ENCODE measurements at regions not wholly inside any gene's neighbourhood (a gene's known extent, or its start where the extent isn't known, plus 50 kb on each side); places are given as distances from the start of the nearest gene placed in this dataset.

GRCh38 chr1:10848109-10848684 is 51.8 kb upstream of the CASZ1 start:
- DNase-seq (ENCODE audit: extremely low read depth, low read depth) = no peak

DNA sequence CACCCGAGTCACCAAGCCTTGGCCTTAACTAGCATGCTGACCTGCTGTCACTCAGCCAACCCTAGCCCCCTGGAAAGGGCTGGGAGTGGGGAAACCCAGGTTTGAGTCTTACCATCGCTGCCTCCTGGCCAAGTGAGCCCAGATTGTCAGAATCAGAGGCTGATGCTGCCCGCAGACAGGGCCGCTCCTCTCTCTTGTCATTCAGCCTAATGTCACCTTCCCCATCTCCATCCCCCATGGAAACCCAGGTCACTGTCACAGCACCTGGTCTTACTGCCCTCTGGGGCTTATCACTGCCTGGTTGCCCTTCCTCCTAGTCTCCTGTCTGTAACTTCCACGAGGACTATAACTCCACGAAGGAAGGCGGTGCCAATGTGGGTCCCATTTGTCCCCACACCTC is 53.6 kb upstream of the CASZ1 start:
- DNase-seq (ENCODE audit: extremely low read depth, low read depth) = no peak

GRCh38 chr1:10851024-10852013 is 54.9 kb upstream of the CASZ1 start:
- no peak for DNase-seq (ENCODE audit: extremely low read depth, low read depth)

DNA sequence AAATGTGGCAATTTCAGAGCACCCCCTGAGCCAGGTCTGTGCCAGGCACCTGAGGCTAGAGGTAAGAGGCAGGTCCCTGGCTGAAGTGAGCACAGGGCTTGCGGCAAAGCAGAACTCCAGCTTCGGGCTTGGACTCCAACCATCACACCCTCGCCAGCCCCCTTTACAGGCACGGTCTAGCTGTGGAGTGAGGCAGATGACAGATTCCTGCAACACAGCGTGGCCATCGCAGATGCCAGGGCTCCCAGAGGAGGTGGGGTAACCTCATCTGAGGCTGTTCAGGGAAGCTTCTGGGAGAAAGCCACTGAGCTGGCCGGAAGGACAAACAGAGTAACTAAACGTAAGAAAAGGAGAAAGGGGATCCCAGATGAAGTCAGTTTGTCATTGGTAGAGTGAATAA is 55.6 kb upstream of the CASZ1 start:
- no peak for DNase-seq (ENCODE audit: extremely low read depth, low read depth)

DNA sequence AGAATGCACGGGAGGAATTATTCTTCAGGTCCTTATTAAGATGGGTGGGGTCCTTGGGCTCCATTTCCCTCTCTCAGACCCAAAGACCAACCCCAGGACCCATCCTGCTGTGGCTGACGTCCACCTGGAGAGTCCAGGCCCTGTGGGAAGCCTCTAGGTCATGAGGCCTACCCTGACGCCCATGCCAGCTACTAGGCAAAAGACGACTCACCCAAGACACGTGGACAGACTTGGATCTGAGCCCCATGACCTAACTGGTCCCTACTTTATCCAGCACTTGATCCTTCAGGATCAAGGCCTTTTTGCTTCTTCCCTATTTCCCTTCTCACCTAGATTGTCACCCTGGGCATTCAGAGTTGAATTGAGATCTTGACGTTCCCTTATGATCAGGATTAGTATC is 56.0 kb upstream of the CASZ1 start:
- no peak for DNase-seq (ENCODE audit: extremely low read depth, low read depth)

GRCh38 chr1:10852998-10853520 is 56.6 kb upstream of the CASZ1 start:
- no peak for DNase-seq (ENCODE audit: extremely low read depth, low read depth)

- DNase-seq (ENCODE audit: extremely low read depth, low read depth) = no peak
These were observed 57.3 kb upstream of the CASZ1 start for GRCh38 chr1:10853701-10854100.

GRCh38 chr1:10854856-10855459 is 58.5 kb upstream of the CASZ1 start:
- DNase-seq (ENCODE audit: extremely low read depth, low read depth) = no peak

- no peak for DNase-seq (ENCODE audit: extremely low read depth, low read depth)
These were observed 59.8 kb upstream of the CASZ1 start for GRCh38 chr1:10856176-10856683.

- no peak for DNase-seq (ENCODE audit: extremely low read depth, low read depth)
These were observed 60.6 kb upstream of the CASZ1 start for GRCh38 chr1:10856863-10857598.

DNA sequence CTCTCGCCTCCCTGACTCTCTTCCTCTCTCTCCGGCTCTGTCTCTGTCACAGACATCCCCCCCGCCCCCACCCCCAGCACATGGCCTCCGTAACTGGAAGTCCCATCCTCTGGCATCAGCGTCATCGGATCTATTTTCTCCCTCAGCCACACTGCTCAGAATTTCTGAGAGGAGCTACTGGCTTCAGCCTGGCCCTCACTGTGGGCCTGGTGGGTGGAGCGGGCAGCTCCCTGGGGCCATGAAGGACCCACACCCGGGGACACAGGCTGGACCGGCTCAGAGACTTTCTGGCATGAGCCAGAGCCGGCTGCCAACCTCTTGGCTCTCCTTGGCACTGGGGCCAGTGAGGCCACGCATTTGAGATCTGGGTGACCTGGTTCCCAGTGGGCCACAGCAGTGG is 61.2 kb upstream of the CASZ1 start:
- DNase-seq (ENCODE audit: extremely low read depth, low read depth) = no peak

- DNase-seq (ENCODE audit: extremely low read depth, low read depth) = no peak
These were observed 63.8 kb upstream of the CASZ1 start for GRCh38 chr1:10860218-10860617.

DNA sequence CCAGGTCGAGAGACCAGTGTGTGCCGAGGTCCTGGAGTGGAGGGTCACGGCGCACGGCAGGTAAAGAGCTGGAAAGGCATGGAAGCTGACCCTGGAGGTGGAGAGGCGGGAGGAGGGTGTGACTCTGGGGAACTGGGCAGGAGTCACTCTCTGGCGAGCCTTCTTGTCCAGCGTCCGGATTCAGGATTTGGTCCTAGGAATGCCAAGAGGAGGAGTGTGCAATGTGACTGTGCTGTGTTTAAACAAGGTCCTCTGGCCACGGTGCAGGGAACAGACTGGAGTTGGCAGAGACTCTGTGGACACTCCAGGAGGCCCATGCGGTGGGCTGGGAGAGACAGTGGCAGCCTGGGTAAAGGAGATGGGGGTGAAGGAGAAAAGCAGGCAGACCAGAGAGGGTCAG is 64.2 kb upstream of the CASZ1 start:
- no peak for DNase-seq (ENCODE audit: extremely low read depth, low read depth)

DNA sequence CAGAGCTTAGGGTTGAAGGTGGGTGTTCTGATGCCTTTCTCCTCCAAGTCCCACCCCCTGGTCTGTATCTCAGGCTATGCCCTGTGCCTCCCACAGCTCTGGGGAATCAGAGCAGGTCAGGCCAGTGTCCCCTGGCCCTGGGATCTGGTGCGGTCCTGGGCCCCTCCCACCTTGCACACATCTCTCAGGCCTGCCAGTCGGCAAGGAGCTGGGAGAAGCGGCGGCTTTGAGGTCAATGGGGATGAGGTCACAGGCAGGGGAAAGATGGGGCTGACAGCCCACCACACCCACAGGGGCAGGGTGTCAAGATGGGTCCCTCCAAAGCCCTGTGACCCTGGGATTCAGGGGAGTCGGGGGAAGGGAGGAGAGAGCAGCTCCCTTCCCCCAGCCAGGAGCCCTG is 65.4 kb upstream of the CASZ1 start:
- DNase-seq (ENCODE audit: extremely low read depth, low read depth) = no peak

- no peak for DNase-seq (ENCODE audit: extremely low read depth, low read depth)
These were observed 66.4 kb upstream of the CASZ1 start for GRCh38 chr1:10862743-10863335.

- no peak for DNase-seq (ENCODE audit: extremely low read depth, low read depth)
These were observed 67.4 kb upstream of the CASZ1 start for GRCh38 chr1:10863886-10864285.

- DNase-seq (ENCODE audit: extremely low read depth, low read depth) = no peak
These were observed 68.3 kb upstream of the CASZ1 start for GRCh38 chr1:10864776-10865175.

DNA sequence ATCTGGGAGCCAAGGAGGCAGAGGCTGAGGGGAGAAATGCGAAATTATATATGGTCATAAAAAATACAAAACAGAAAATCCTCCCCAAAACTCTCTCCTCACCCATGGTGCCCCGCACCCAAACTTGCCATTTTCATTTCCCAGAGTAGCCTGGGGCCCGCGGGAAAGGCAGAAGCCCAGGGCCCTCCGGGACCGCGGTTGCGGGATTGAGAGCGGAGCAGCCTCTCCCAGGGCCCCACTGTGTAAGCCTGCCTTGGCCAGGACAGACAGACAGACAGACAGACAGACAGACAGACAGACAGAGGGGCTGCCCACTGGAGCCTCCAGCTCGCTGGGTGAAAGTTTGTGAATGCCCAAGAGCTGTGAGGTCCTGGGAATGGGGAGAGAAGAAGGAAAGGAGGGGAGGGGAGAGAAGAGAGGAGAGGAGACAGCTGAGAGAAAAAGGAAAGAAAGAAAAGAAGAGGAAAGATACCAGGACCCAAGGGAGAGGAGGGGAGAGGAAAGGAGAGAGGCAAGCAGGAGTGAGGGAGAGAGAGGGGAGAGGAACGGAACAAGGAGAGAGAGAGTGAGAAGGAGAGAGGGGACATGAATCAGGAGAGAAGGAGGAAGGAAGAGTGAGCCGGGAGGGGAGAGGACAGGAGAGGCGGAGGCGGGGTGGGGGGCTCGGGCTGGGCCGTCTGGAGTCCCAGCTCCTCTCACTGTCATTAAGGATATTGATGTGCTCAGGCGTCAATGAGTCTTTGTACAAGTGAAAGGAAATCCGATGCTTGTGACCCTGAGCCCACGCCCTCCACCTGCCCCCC is 69.3 kb upstream of the CASZ1 start:
- no peak for DNase-seq (ENCODE audit: extremely low read depth, low read depth)

DNA sequence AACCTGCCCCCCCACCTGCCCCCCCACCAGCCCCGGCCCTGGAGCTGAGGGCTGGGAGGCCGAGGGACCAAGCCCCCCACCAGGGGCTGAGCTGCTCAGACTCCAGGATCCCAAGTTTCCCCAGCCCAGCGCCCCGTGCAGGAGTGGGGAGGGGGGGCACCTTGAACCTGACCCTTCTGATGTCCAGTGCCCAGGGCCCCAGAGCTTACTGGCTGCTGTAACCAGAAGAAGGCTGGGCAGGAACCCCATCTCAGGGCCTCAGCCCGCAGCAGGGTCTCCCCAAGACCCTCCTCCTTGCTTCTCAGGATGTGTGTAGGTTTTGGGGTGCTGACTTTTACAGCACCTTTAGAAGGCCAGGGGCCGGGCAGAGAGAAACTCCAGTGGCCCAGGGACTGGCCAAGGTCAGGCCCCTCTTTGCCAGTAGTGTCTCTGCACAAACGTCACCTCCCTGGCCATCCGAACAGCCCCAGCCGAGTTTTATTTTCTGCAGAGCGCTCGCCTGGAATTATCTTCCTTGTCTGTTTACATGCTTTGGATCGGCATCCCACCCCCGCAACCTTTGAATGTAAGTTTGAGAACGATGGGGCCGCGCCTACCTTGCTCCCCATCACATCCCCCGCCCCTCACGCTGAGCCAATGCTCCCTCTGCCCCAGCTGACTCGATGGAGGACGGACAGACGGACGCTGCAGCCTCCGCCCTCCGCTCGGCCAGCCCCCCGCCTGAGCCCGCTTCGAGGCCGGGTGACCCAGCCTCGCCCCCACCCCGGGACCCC is 70.1 kb upstream of the CASZ1 start:
- DNase-seq (ENCODE audit: extremely low read depth, low read depth) = no peak

Data from NCI-H460 (cell line).